Activated CD8-positive, alpha-beta T cell treated with anti-CD3 and anti-CD28 coated beads for 36 hours (primary cell): ENCODE measurements at regions not wholly inside any gene's neighbourhood (a gene's known extent, or its start where the extent isn't known, plus 50 kb on each side); places are given as distances from the start of the nearest gene placed in this dataset.

ENCODE experiments used
- ATAC-seq: fragments of 200-7000 bp; cut with Tn5 transposase; one replicate; pipeline ENCODE4 v1.10.0; 2021; ENCODE audit warnings: mild to moderate bottlenecking, moderate library complexity
- CTCF ChIA-PET: fragments of 350-600 bp; sonication (Branson Sonifier 250); formaldehyde crosslinking; loops from one replicate; lab custom pipeline; 2021; ENCODE audit warnings: antibody characterized with exemption; lab: Charles Lee
- POLR2A ChIA-PET: fragments of 350-600 bp; sonication (Branson Sonifier 250); formaldehyde crosslinking; loops from one replicate; lab custom pipeline; 2021; ENCODE audit warnings: antibody characterized with exemption; lab: Charles Lee
- DNase-seq: peaks from one replicate; pipeline ENCODE4 v3.0.0-alpha.2; 2020
- H3K27ac Mint-ChIP-seq: one replicate; pipeline ENCODE4 v1.8.0; 2021; ENCODE audit warnings: mild to moderate bottlenecking, mixed read lengths
- H3K27me3 Mint-ChIP-seq: one replicate; pipeline ENCODE4 v1.8.0; 2021; ENCODE audit warnings: mixed read lengths
- H3K36me3 Mint-ChIP-seq: one replicate; pipeline ENCODE4 v1.8.0; 2021; ENCODE audit warnings: low read depth, mixed read lengths
- H3K4me1 Mint-ChIP-seq: one replicate; pipeline ENCODE4 v1.8.0; 2021; ENCODE audit warnings: low read depth, mixed read lengths
- H3K4me3 Mint-ChIP-seq: one replicate; pipeline ENCODE4 v1.8.0; 2021; ENCODE audit warnings: mild to moderate bottlenecking, moderate library complexity, mixed read lengths
- H3K9me3 Mint-ChIP-seq: one replicate; pipeline ENCODE4 v1.8.0; 2021; ENCODE audit warnings: mixed read lengths
- CTCF ChIP-seq: fragments of 200-600 bp; IDR thresholded peaks from one replicate; pipeline ENCODE4 v1.8.0; 2022; ENCODE audit warnings: antibody characterized with exemption, mild to moderate bottlenecking
- intact Hi-C: fragments of 100-400 bp; cut with micrococcal nuclease; formaldehyde crosslinking; loops from one replicate; pipeline ENCODE4 v1.10.0; 2022

GRCh38 chr4:181967401-181967800, 275.8 kb upstream of the TENM3 start:
- Mint-ChIP-seq H3K27ac (no peak overlapping the region), H3K36me3 (no peaks in the 10 kb centered on the region), H3K4me1 (no peaks in the 10 kb centered on the region), H3K27me3 (no peaks in the 10 kb centered on the region), H3K4me3 (no peak overlapping the region), H3K9me3 (no peaks in the 10 kb centered on the region)
- intact Hi-C loops, result no loop called here
- POLR2A ChIA-PET, result no interaction called here
- CTCF ChIA-PET, result no interaction called here
- TF ChIP-seq CTCF, result no peak
- DNase-seq (no peak), ATAC-seq (no peak)

- H3K9me3 Mint-ChIP-seq, result no peaks in the 10 kb centered on the region
- CTCF ChIA-PET, result no interaction called here
- POLR2A ChIA-PET, result interaction anchor here (0.6 kb wide), 1 partner anchor 454 kb away, joined by 3 read pairs; no protein-coding TSS in a partner anchor
Measured at GRCh38 chr4:181968371-181968770, 274.8 kb upstream of the TENM3 start.

GRCh38 chr4:181969151-181969550, 274.1 kb upstream of the TENM3 start:
- Mint-ChIP-seq H3K27ac (no peak overlapping the region), H3K27me3 (no peaks in the 10 kb centered on the region), H3K4me1 (no peaks in the 10 kb centered on the region), H3K9me3 (peaks cover 2% of the 10 kb centered on the region), H3K36me3 (no peaks in the 10 kb centered on the region), H3K4me3 (no peak overlapping the region)
- ChIA-PET POLR2A (no interaction called here), CTCF (no interaction called here)
- intact Hi-C loops, result no loop called here
- ATAC-seq, result no peak
- DNase-seq, result no peak
- no peak for TF ChIP-seq CTCF

More at GRCh38 chr4:181968371-181968770, 274.8 kb upstream of the TENM3 start:
- ATAC-seq, result no peak
- Mint-ChIP-seq H3K27me3 (no peaks in the 10 kb centered on the region), H3K27ac (no peak overlapping the region), H3K4me1 (no peaks in the 10 kb centered on the region), H3K4me3 (no peak overlapping the region), H3K36me3 (no peaks in the 10 kb centered on the region)
- TF ChIP-seq CTCF, result no peak
- intact Hi-C loops, result no loop called here
- DNase-seq, result no peak

GRCh38 chr4:181970366-181970765, 272.8 kb upstream of the TENM3 start:
- POLR2A ChIA-PET, result no interaction called here
- ATAC-seq, result no peak
- Mint-ChIP-seq H3K27me3 (no peaks in the 10 kb centered on the region), H3K27ac (no peak overlapping the region), H3K4me3 (no peak overlapping the region), H3K9me3 (peaks cover 3% of the 10 kb centered on the region), H3K4me1 (no peaks in the 10 kb centered on the region), H3K36me3 (no peaks in the 10 kb centered on the region)
- no peak for TF ChIP-seq CTCF
- DNase-seq, result no peak
- CTCF ChIA-PET, result no interaction called here
- intact Hi-C loops, result no loop called here

- H3K4me1 Mint-ChIP-seq, result no peaks in the 10 kb centered on the region
- H3K27ac Mint-ChIP-seq, result no peak overlapping the region
- no peaks in the 10 kb centered on the region for H3K36me3 Mint-ChIP-seq
- H3K27me3 Mint-ChIP-seq, result no peaks in the 10 kb centered on the region
- H3K4me3 Mint-ChIP-seq, result no peak overlapping the region
- ChIA-PET CTCF (no interaction called here), POLR2A (no interaction called here)
- intact Hi-C loops, result no loop called here
- TF ChIP-seq CTCF, result no peak
- no peak for ATAC-seq
- DNase-seq, result no peak
- peaks cover 6% of the 10 kb centered on the region for H3K9me3 Mint-ChIP-seq
Measured at GRCh38 chr4:181971411-181971810, 271.8 kb upstream of the TENM3 start.
